K562 (cell line): ENCODE measurements at regions not wholly inside any gene's neighbourhood (a gene's known extent, or its start where the extent isn't known, plus 50 kb on each side); places are given as distances from the start of the nearest gene placed in this dataset.
A peak's percentile ranks its signal among the peaks of the same experiment; 100 is the strongest.

Experiments used
- ATAC-seq: fragments of 200-7000 bp; cut with Tn5 transposase; 3 replicates; pipeline ENCODE4 v1.9.1; 2020; ENCODE audit warnings: moderate library complexity
- BruUV-seq: library from RNA; stranded (reverse); fragments of 400-500 nt; replicated peaks from 2 replicates; lab custom pipeline; 2021; lab: Mats Ljungman, UMichigan
- CTCF ChIA-PET: fragments of 300-600 bp; formaldehyde crosslinking; extraction: SDS; loops from one replicate; lab custom pipeline; 2021; ENCODE audit warnings: low intra/inter-chr PET ratio; lab: Yijun Ruan, JAX
- POLR2A ChIA-PET: fragments of 300-600, 350-650 bp; sonication (Branson Sonifier 250); formaldehyde crosslinking; extraction: SDS; loops from one replicate; lab custom pipeline; 2021; ENCODE audit warnings: antibody characterized with exemption, inconsistent platforms; lab: Yijun Ruan, JAX
- DNase-seq, 4 experiments: peaks; one replicate each; pipeline versions ENCODE4 v3.0.0 to v3.0.0-alpha.2; 2011 to 2018; ENCODE audit warnings: low spot score in 3 of 4, mixed read lengths in 3 of 4; ENCODE audit errors: extremely low read depth in 1 of 4
- FAIRE-seq: peaks from 2 replicates; lab custom pipeline; 2011; peaks lifted over from hg19 to GRCh38; lab: Jason Lieb, UNC
- H2AFZ ChIP-seq: 2 replicates; pipeline ENCODE4 v1.6.0; 2011; ENCODE audit warnings: low read depth, low read length, control low read depth, inconsistent platforms
- H3K27ac ChIP-seq: fragments of 200-600 bp; 3 replicates; pipeline ENCODE4 v1.8.0; 2011; ENCODE audit warnings: low read depth, mild to moderate bottlenecking, control low read depth, inconsistent platforms, low read length, moderate library complexity, mixed read lengths; ENCODE audit errors: extremely low read depth
- H3K27me3 ChIP-seq, 2 experiments: fragments of 300-600 bp in 1 of 2; 2 replicates in 1 of 2; 3 replicates in 1 of 2; pipeline versions ENCODE4 v1.6.0 to v1.8.0; 2011; ENCODE audit warnings: inconsistent platforms in 2 of 2, low read length in 2 of 2, mild to moderate bottlenecking in 1 of 2, mixed read lengths in 1 of 2, moderate library complexity in 1 of 2; ENCODE audit not compliant: control insufficient read depth in 2 of 2, insufficient read depth in 2 of 2
- H3K36me3 ChIP-seq: fragments of 300-600 bp; 3 replicates; pipeline ENCODE4 v1.8.0; 2011; ENCODE audit warnings: mild to moderate bottlenecking, low read length, inconsistent platforms; ENCODE audit not compliant: control insufficient read depth, insufficient read depth
- H3K4me1 ChIP-seq, 2 experiments: fragments of 200-600 bp in 1 of 2; replicated peaks in 1 of 2; 2 replicates in 1 of 2; 3 replicates in 1 of 2; pipeline versions ENCODE4 v1.5.1 to v1.8.0; 2011; ENCODE audit warnings: inconsistent platforms in 2 of 2, low read length in 2 of 2, mild to moderate bottlenecking in 1 of 2, mixed read lengths in 1 of 2, moderate library complexity in 1 of 2; ENCODE audit not compliant: control insufficient read depth in 2 of 2, insufficient read depth in 2 of 2
- H3K4me2 ChIP-seq: 2 replicates; pipeline ENCODE4 v1.6.1; 2011; ENCODE audit warnings: low read length, control low read depth, inconsistent platforms, mixed read lengths; ENCODE audit not compliant: insufficient read depth
- H3K4me3 ChIP-seq: fragments of 200-600 bp; sonication (generic), shearing (Covaris generic); 2 replicates; pipeline ENCODE4 v1.5.1; 2016; ENCODE audit warnings: control low read depth, inconsistent platforms
- H3K79me2 ChIP-seq: fragments of 200-600 bp; 3 replicates; pipeline ENCODE4 v1.8.0; 2011; ENCODE audit warnings: low read length, inconsistent platforms; ENCODE audit not compliant: control insufficient read depth, insufficient read depth
- H3K9ac ChIP-seq, 2 experiments: 2 replicates each; pipeline versions ENCODE4 v1.6.0 to v1.6.1; 2011; ENCODE audit warnings: low read depth in 2 of 2, low read length in 2 of 2, control low read depth in 1 of 2, inconsistent platforms in 1 of 2, mild to moderate bottlenecking in 1 of 2, mixed read lengths in 1 of 2; ENCODE audit not compliant: insufficient read depth in 1 of 2
- H3K9me1 ChIP-seq: one replicate; pipeline ENCODE4 v1.6.0; 2011; ENCODE audit warnings: inconsistent platforms, mild to moderate bottlenecking, low read length, moderate library complexity; ENCODE audit not compliant: control insufficient read depth, insufficient read depth
- H3K9me3 ChIP-seq: replicated peaks from 2 replicates; pipeline ENCODE4 v1.5.1; 2011; ENCODE audit warnings: low read depth, low read length, inconsistent platforms; ENCODE audit not compliant: control insufficient read depth, insufficient read depth
- H4K20me1 ChIP-seq: replicated peaks from 2 replicates; pipeline ENCODE4 v1.6.1; 2011; ENCODE audit warnings: low read length, inconsistent platforms, mixed read lengths; ENCODE audit not compliant: control insufficient read depth, insufficient read depth
- CCAR2 ChIP-seq: fragments of 200-400 bp; formaldehyde crosslinking; IDR thresholded peaks from 2 replicates; pipeline ENCODE4 v1.6.1; 2017; ENCODE audit warnings: mild to moderate bottlenecking, low read depth, low read length
- FOS ChIP-seq: IDR thresholded peaks from 3 replicates; pipeline ENCODE4 v1.6.1; 2011; ENCODE audit not compliant: insufficient read length; ENCODE audit errors: extremely low read depth
- HMG20A ChIP-seq: fragments of 450-650 bp; formaldehyde crosslinking; conservative IDR thresholded peaks from 2 replicates; pipeline ENCODE4 v1.4.0; 2020; ENCODE audit warnings: mild to moderate bottlenecking, mixed read lengths
- KAT8 ChIP-seq: fragments of 450-650 bp; IDR thresholded peaks from 2 replicates; pipeline ENCODE4 v1.6.1; 2016; ENCODE audit warnings: low read depth, mild to moderate bottlenecking
- MECOM ChIP-seq: fragments of 250-450 bp; sonication (Bioruptor Pico); IDR thresholded peaks from 2 replicates; pipeline ENCODE4 v1.8.0; 2022; ENCODE audit warnings: inconsistent platforms
- NR2F6 ChIP-seq: fragments of 450-650 bp; formaldehyde crosslinking; IDR thresholded peaks from 2 replicates; pipeline ENCODE4 v1.4.0; 2020; ENCODE audit warnings: mild to moderate bottlenecking
- RFX1 ChIP-seq: fragments of 450-650 bp; IDR thresholded peaks from 2 replicates; pipeline ENCODE4 v1.6.1; 2016; ENCODE audit warnings: mild to moderate bottlenecking, moderate library complexity
- UBTF ChIP-seq, 2 experiments: IDR thresholded peaks; 2 replicates each; pipeline ENCODE4 v1.6.1; 2012; ENCODE audit warnings: improper control_type of control experiment in 2 of 2, low read depth in 2 of 2, low read length in 2 of 2, borderline replicate concordance in 1 of 2
- ZFP91 ChIP-seq: sonication (generic); formaldehyde crosslinking; IDR thresholded peaks from 2 replicates; pipeline ENCODE4 v1.8.0; 2022; ENCODE audit warnings: mild to moderate bottlenecking, missing genetic modification reagents
- ZNF23 ChIP-seq: fragments of 250-450 bp; sonication (Bioruptor Pico); IDR thresholded peaks from 2 replicates; pipeline ENCODE4 v1.4.0; 2020; ENCODE audit warnings: mild to moderate bottlenecking
- ZNF232 ChIP-seq: sonication (generic); formaldehyde crosslinking; IDR thresholded peaks from 2 replicates; pipeline ENCODE4 v1.8.0; 2022; ENCODE audit warnings: mild to moderate bottlenecking, missing genetic modification reagents
- ZNF24 ChIP-seq: fragments of 450-650 bp; IDR thresholded peaks from 2 replicates; pipeline ENCODE4 v1.6.1; 2016
- ZNF644 ChIP-seq: fragments of 200-800 bp; sonication (Bioruptor generic); IDR thresholded peaks from 2 replicates; pipeline ENCODE4 v1.6.1; 2016; ENCODE audit warnings: low read depth, missing genetic modification characterization, missing compliant biosample characterization
- WGBS: fragments of 100-300 bp; shearing (Covaris generic); methylation state at CpG from one replicate; pipeline ENCODE4 v1.1.6; 2016; ENCODE audit warnings: low coverage, mixed read lengths; ENCODE audit not compliant: insufficient coverage; ENCODE audit errors: missing lambda C conversion rate; 5-methylcytosine and 5-hydroxymethylcytosine counted together
- in situ Hi-C: fragments of 300-500 bp; cut with MboI; formaldehyde crosslinking; loops from 4 replicates; pipeline ENCODE4 v1.15.0; 2018; ENCODE audit warnings: inconsistent platforms, mixed read lengths
- intact Hi-C: fragments of 100-400 bp; cut with micrococcal nuclease; formaldehyde crosslinking; loops from 2 replicates; pipeline ENCODE4 v1.14.2; 2022

GRCh38 chr10:61821153-61821552 is 80.3 kb upstream of the ARID5B start:
- Histone ChIP-seq H3K79me2 (no peaks in the 10 kb centered on the region), H3K4me1 (peaks cover 3 to 26% of the 10 kb centered on the region in 2 experiments; a peak in 4 of 5 replicates), H3K27ac (peak overlapping the region; percentile 18; the same call in 1 of the 3 replicates), H3K36me3 (no peaks in the 10 kb centered on the region), H3K27me3 (no peaks in the 10 kb centered on the region), H4K20me1 (no peaks in the 10 kb centered on the region), H3K4me3 (no peak overlapping the region), H3K9me1 (no peaks in the 10 kb centered on the region), H2AFZ (peak overlapping the region; percentile 80), H3K9me3 (peaks cover 3% of the 10 kb centered on the region), H3K4me2 (no peak overlapping the region), H3K9ac (no peak overlapping the region; a peak in 1 of 4 replicates)
- 71% methylated on average over 5 of the region's 5 CpGs for WGBS
- CTCF ChIA-PET: no interaction called here
- no TSS peak for BruUV-seq
- TF ChIP-seq RFX1: peak; percentile 39; the same call in 1 of the 2 replicates
- TF ChIP-seq HMG20A (CRISPR knock-in tag): no peak
- DNase-seq (no peak), FAIRE-seq (no peak), ATAC-seq (no peak)
- intact Hi-C loops (no loop called here), in situ Hi-C loops (no loop called here)
- POLR2A ChIA-PET: interaction anchor here (1.2 to 1.7 kb wide), 4 partner anchors 8 to 56 kb away, joined by 4 to 7 read pairs (median 5); no protein-coding TSS in a partner anchor

GRCh38 chr10:61821693-61822092 is 79.8 kb upstream of the ARID5B start:
- H3K36me3 ChIP-seq: no peaks in the 10 kb centered on the region
- in situ Hi-C loops: no loop called here
- ATAC-seq: no peak
- no peaks in the 10 kb centered on the region for H4K20me1 ChIP-seq
- H3K4me1 ChIP-seq: peaks cover 3 to 26% of the 10 kb centered on the region in 2 experiments; a peak in 4 of 5 replicates
- CTCF ChIA-PET: no interaction called here
- no peak overlapping the region for H3K27ac ChIP-seq
- H3K4me3 ChIP-seq: no peak overlapping the region
- no peaks in the 10 kb centered on the region for H3K27me3 ChIP-seq
- no peak overlapping the region for H3K9ac ChIP-seq
- intact Hi-C loops: no loop called here
- peaks cover 3% of the 10 kb centered on the region for H3K9me3 ChIP-seq
- DNase-seq: no peak
- H3K9me1 ChIP-seq: no peaks in the 10 kb centered on the region
- H3K4me2 ChIP-seq: no peak overlapping the region
- FAIRE-seq: no peak
- H2AFZ ChIP-seq: peak overlapping the region; percentile 80
- no peaks in the 10 kb centered on the region for H3K79me2 ChIP-seq
- POLR2A ChIA-PET: interaction anchor here (1.2 to 1.7 kb wide), 4 partner anchors 9 to 56 kb away, joined by 4 to 7 read pairs (median 5); no protein-coding TSS in a partner anchor
- BruUV-seq: no TSS peak
- 63% methylated on average over 1 of the region's 1 CpG for WGBS
- TF ChIP-seq NR2F6 (CRISPR knock-in tag) (no peak), ZFP91 (no peak), MECOM (CRISPR knock-in tag) (no peak), FOS (no peak), KAT8 (no peak), CCAR2 (no peak), UBTF (IDR thresholded peaks at IDR 0.05; ENCODE audit: borderline replicate concordance in 1 of 2, low read depth in 2 of 2, low read length in 2 of 2) (no peak), ZNF24 (no peak), ZNF232 (CRISPR knock-in tag) (no peak), ZNF644 (tag) (no peak), ZNF23 (no peak)
